Keratinocyte (primary cell): ENCODE measurements at regions not wholly inside any gene's neighbourhood (a gene's known extent, or its start where the extent isn't known, plus 50 kb on each side); places are given as distances from the start of the nearest gene placed in this dataset.

Source experiments
- DNase-seq: peaks from one replicate; pipeline ENCODE4 v3.0.0-alpha.2; 2011; ENCODE audit warnings: low read depth, missing footprints, low spot score
- FAIRE-seq: peaks from 2 replicates; lab custom pipeline; 2011; peaks lifted over from hg19 to GRCh38; lab: Jason Lieb, UNC
- H2AFZ ChIP-seq: 2 replicates; pipeline ENCODE4 v1.6.0; 2012; ENCODE audit warnings: low read length, control low read depth, inconsistent platforms; ENCODE audit not compliant: control insufficient read depth
- H3K27ac ChIP-seq: 2 replicates; pipeline ENCODE4 v1.5.1; 2011; ENCODE audit warnings: low read length; ENCODE audit not compliant: control insufficient read depth, insufficient read depth
- H3K27me3 ChIP-seq: 3 replicates; pipeline ENCODE4 v1.6.0; 2011; ENCODE audit warnings: low read length; ENCODE audit not compliant: control insufficient read depth, insufficient read depth; ENCODE audit errors: extremely low read depth
- H3K36me3 ChIP-seq, 2 experiments: 2 replicates in 1 of 2; 3 replicates in 1 of 2; pipeline ENCODE4 v1.5.1; 2011; ENCODE audit warnings: low read length in 2 of 2, mild to moderate bottlenecking in 1 of 2; ENCODE audit not compliant: control insufficient read depth in 2 of 2, insufficient read depth in 2 of 2; ENCODE audit errors: extremely low read depth in 1 of 2
- H3K4me1 ChIP-seq: 3 replicates; pipeline ENCODE4 v1.5.1; 2011; ENCODE audit warnings: low read length; ENCODE audit not compliant: control insufficient read depth, insufficient read depth; ENCODE audit errors: extremely low read depth
- H3K4me2 ChIP-seq: 3 replicates; pipeline ENCODE4 v1.6.0; 2011; ENCODE audit warnings: low read depth, low read length; ENCODE audit not compliant: control insufficient read depth, insufficient read depth; ENCODE audit errors: extremely low read depth
- H3K4me3 ChIP-seq, 3 experiments: fragments of 200-600 bp in 1 of 3; sonication (generic) in 1 of 3; 2 replicates in 2 of 3; 3 replicates in 1 of 3; pipeline ENCODE4 v1.5.1; 2011 to 2016; ENCODE audit warnings: low read length in 3 of 3, mild to moderate bottlenecking in 3 of 3, control low read depth in 2 of 3, inconsistent platforms in 1 of 3, low read depth in 1 of 3, mixed read lengths in 1 of 3, mixed run types in 1 of 3, moderate library complexity in 1 of 3; ENCODE audit not compliant: control insufficient read depth in 2 of 3, insufficient read depth in 2 of 3; ENCODE audit errors: extremely low read depth in 1 of 3
- H3K79me2 ChIP-seq: 2 replicates; pipeline ENCODE4 v1.6.0; 2012; ENCODE audit warnings: low read length; ENCODE audit not compliant: control insufficient read depth, insufficient read depth
- H3K9ac ChIP-seq: 3 replicates; pipeline ENCODE4 v1.6.0; 2011; ENCODE audit warnings: low read length; ENCODE audit not compliant: control insufficient read depth, insufficient read depth; ENCODE audit errors: extremely low read depth
- H3K9me1 ChIP-seq: 3 replicates; pipeline ENCODE4 v1.6.0; 2011; ENCODE audit warnings: low read length; ENCODE audit not compliant: control insufficient read depth, insufficient read depth; ENCODE audit errors: extremely low read depth
- H3K9me3 ChIP-seq: 2 replicates; pipeline ENCODE4 v1.5.1; 2012; ENCODE audit warnings: low read depth, low read length; ENCODE audit not compliant: control insufficient read depth
- H4K20me1 ChIP-seq: 3 replicates; pipeline ENCODE4 v1.6.0; 2011; ENCODE audit warnings: low read length; ENCODE audit not compliant: control insufficient read depth, insufficient read depth; ENCODE audit errors: extremely low read depth
- EZH2 ChIP-seq: IDR thresholded peaks from one replicate; pipeline ENCODE4 v1.6.1; 2012; ENCODE audit warnings: inconsistent platforms, mild to moderate bottlenecking, low read length, moderate library complexity
- dilution Hi-C: fragments of 300-500 bp; cut with MboI; formaldehyde crosslinking; loops from one replicate; pipeline ENCODE4 v1.7.0; 2020; ENCODE audit warnings: low sequenced_read_pairs; ENCODE audit not compliant: extremely low pct_ligation_motif_present
- TF ChIP-seq, protein P1 (sequence below), 3 experiments: IDR thresholded peaks in 1 of 3; conservative IDR thresholded peaks in 1 of 3; optimal IDR thresholded peaks in 1 of 3; 2 replicates in 2 of 3; 3 replicates in 1 of 3; pipeline versions ENCODE3 to v1.5.1; 2011; ENCODE audit warnings: low read length in 3 of 3, mild to moderate bottlenecking in 3 of 3, moderate library complexity in 2 of 3, control low read depth in 1 of 3, inconsistent platforms in 1 of 3; ENCODE audit not compliant: insufficient read depth in 2 of 3; ENCODE audit errors: extremely low read depth in 1 of 3

DNA sequence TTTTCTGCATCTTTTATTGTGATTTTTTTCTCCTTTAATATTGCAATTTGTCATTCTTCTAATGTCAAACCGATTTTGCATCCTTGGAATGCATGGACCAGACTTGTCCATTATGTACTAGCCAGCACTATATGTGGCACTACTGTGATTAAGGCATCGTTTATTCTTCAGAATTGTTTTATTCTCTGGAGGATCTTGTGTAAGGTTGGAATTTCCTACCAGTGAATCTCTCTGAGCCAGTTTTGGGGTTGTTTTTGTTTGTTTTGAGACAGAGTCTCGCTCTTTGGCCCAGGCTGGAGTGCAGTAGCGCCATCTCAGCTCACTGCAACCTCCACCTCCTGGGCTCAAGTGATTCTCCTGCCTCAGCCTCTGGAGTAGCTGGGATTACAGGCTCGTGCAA, 58.5 kb downstream of the IGLL5 start:
- no peaks in the 10 kb centered on the region for H3K79me2 ChIP-seq
- H3K4me1 ChIP-seq, result no peaks in the 10 kb centered on the region
- no peak overlapping the region for H3K4me2 ChIP-seq
- no peak overlapping the region for H3K9ac ChIP-seq
- FAIRE-seq (no peak), DNase-seq (no peak)
- no peak overlapping the region for H3K27ac ChIP-seq
- peaks cover 4% of the 10 kb centered on the region for H3K27me3 ChIP-seq
- no peaks in the 10 kb centered on the region for H3K9me1 ChIP-seq
- H2AFZ ChIP-seq, result no peak overlapping the region
- no peaks in the 10 kb centered on the region for H3K36me3 ChIP-seq
- H4K20me1 ChIP-seq, result no peaks in the 10 kb centered on the region
- TF ChIP-seq, protein P1, sequence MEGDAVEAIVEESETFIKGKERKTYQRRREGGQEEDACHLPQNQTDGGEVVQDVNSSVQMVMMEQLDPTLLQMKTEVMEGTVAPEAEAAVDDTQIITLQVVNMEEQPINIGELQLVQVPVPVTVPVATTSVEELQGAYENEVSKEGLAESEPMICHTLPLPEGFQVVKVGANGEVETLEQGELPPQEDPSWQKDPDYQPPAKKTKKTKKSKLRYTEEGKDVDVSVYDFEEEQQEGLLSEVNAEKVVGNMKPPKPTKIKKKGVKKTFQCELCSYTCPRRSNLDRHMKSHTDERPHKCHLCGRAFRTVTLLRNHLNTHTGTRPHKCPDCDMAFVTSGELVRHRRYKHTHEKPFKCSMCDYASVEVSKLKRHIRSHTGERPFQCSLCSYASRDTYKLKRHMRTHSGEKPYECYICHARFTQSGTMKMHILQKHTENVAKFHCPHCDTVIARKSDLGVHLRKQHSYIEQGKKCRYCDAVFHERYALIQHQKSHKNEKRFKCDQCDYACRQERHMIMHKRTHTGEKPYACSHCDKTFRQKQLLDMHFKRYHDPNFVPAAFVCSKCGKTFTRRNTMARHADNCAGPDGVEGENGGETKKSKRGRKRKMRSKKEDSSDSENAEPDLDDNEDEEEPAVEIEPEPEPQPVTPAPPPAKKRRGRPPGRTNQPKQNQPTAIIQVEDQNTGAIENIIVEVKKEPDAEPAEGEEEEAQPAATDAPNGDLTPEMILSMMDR (optimal IDR thresholded peaks at IDR 0.05 in 1 of 3, IDR thresholded peaks at IDR 0.05 in 1 of 3, conservative IDR thresholded peaks at IDR 0.05 in 1 of 3; ENCODE audit: extremely low read depth in 1 of 3, insufficient read depth in 2 of 3, low read length in 3 of 3), result no peak
- no peak for TF ChIP-seq EZH2
- no peaks in the 10 kb centered on the region for H3K9me3 ChIP-seq
- dilution Hi-C loops, result no loop called here
- H3K4me3 ChIP-seq, result no peak overlapping the region

GRCh38 chr22:22948651-22949571, 61.3 kb downstream of the IGLL5 start:
- peaks cover 8% of the 10 kb centered on the region for H3K27me3 ChIP-seq

More at GRCh38 chr22:22948651-22949571, 61.3 kb downstream of the IGLL5 start:
- H3K9ac ChIP-seq, result no peak overlapping the region
- H3K4me2 ChIP-seq, result no peak overlapping the region
- no peaks in the 10 kb centered on the region for H4K20me1 ChIP-seq
- no peaks in the 10 kb centered on the region for H3K79me2 ChIP-seq
- no peaks in the 10 kb centered on the region for H3K9me3 ChIP-seq
- DNase-seq (no peak), FAIRE-seq (no peak)
- H2AFZ ChIP-seq, result no peak overlapping the region
- dilution Hi-C loops, result no loop called here
- no peaks in the 10 kb centered on the region for H3K36me3 ChIP-seq
- H3K4me3 ChIP-seq, result no peak overlapping the region
- H3K4me1 ChIP-seq, result no peaks in the 10 kb centered on the region
- H3K9me1 ChIP-seq, result no peaks in the 10 kb centered on the region
- no peak overlapping the region for H3K27ac ChIP-seq
- TF ChIP-seq EZH2, result no peak
- TF ChIP-seq, protein P1 (optimal IDR thresholded peaks at IDR 0.05 in 1 of 3, IDR thresholded peaks at IDR 0.05 in 1 of 3, conservative IDR thresholded peaks at IDR 0.05 in 1 of 3; ENCODE audit: extremely low read depth in 1 of 3, insufficient read depth in 2 of 3, low read length in 3 of 3), result no peak
